TTC549 (cell line): ENCODE measurements at regions not wholly inside any gene's neighbourhood (a gene's known extent, or its start where the extent isn't known, plus 50 kb on each side); places are given as distances from the start of the nearest gene placed in this dataset.

Source experiments
- FAIRE-seq: peaks from 2 replicates; lab custom pipeline; 2012; peaks lifted over from hg19 to GRCh38; lab: Jason Lieb, UNC

DNA sequence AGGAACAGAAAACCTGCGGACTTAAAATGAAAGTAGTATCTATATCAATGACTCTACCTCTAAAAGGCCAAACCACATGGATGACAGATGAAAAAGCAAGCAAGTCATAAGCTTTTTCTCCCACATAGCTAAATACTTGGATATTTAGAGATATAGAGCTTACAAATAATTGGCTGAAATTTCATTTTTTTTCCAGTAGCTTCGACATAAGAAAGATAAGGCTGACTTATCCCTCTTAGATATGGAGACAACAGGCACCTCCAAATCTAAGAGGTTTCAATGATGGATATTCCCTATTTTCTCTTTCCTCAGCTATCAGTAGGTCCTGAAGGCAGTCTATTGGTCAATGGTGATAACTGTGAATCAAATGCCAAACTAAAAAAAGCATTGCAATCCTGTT lies 460.3 kb downstream of the MEIS1 start:
- no peak for FAIRE-seq

GRCh38 chr2:66896131-66896530 lies 461.2 kb downstream of the MEIS1 start:
- FAIRE-seq, result no peak

DNA sequence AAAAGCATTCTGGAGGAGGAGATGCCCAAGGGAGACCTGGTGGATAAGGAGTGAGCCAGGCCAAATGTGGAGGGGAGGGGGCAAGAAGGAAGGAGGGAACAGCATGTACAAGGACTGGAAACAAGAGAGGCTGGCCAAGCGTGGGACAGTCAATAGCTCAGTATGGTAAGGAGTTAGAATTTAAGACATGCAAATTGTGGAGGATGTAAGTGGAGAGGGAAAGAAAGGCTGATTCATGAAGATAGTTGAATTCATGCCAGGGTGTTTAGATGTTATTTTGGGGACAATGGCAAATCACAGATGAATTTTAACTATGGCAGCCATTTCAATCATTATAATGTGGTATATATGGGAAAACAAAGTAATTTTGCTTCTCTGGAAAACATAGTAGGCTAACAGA lies 462.3 kb downstream of the MEIS1 start:
- FAIRE-seq, result no peak

- FAIRE-seq, result no peak
These were observed 462.8 kb downstream of the MEIS1 start for GRCh38 chr2:66897691-66898150.

DNA sequence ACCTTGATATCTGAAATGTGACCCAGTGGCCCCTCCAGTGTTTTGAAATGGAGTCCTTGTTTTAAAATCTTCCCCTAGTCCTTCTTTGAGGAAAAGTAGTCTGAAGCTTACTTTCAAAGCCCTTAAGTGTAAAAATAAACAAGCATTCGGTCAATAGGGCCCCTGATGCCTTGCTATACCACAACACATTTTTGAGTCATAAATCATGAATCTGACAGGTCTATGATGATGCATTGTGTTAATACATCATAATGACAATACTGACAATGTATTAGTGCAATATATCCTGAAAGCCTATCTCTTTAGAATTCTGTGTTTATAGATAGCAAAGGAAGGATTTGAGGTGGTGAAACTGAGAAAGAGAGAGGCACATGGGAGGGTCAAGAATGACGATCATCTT lies 464.2 kb downstream of the MEIS1 start:
- no peak for FAIRE-seq

- no peak for FAIRE-seq
These were observed 464.7 kb downstream of the MEIS1 start for GRCh38 chr2:66899648-66900047.

- FAIRE-seq, result no peak
These were observed 466.4 kb downstream of the MEIS1 start for GRCh38 chr2:66901344-66901743.

GRCh38 chr2:66903183-66903582 lies 468.3 kb downstream of the MEIS1 start:
- FAIRE-seq, result no peak

DNA sequence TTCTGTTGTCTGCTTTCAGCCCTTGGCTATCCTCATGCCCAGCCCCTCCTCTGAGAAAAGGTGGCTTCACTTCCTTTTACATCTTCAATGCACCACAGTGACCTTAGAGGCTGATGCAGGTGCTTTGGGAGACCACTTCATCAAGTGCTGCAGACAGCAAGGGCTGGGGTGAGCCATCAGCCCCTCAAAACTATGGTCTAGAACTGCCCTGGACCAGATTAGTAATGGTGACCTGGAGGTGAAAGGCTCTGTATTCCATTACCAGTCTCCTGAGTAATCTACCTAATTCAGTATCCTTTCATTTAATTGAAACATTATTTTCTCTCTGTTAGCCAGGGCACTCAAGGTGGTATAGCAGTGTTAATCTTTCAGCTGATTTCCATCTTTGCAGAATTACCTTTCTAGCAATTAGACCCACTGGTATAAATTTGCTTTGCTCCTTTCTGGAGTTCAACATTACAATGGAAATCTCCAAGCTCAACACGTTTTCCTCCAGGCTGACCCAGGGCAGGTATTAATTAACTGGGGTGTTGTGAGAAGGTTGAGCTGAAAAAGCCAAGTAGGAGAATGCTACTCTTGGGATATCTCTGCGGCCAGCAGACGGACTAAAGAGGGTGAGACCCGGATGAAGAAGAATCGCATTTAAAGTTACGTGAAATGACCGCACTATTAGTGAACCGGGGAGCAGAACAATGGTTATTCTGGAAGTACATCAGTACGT lies 469.0 kb downstream of the MEIS1 start:
- no peak for FAIRE-seq

GRCh38 chr2:66915237-66915636 lies 480.3 kb downstream of the MEIS1 start:
- no peak for FAIRE-seq

GRCh38 chr2:66919286-66919685 lies 477.8 kb upstream of the ETAA1 start:
- FAIRE-seq, result no peak

- no peak for FAIRE-seq
These were observed 476.7 kb upstream of the ETAA1 start for GRCh38 chr2:66920415-66920814.

DNA sequence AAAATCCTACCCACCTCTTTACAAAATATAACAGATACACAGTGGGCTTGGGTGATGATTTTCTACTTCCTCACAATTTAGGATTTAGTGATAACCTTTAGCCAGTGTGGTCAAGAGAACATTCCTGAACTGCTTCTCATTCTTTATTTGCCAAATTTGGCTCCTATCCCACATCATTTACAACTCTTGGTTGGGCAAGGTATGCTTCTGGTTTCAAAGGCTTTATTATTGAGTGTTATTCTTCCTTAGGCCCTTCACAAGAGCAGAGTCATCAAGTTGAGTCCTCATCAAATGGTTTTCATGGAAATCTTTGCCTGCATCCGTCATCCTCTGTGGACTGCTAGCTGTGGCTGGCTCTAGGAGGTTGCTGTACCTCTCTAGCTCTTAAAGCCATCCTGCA lies 472.0 kb upstream of the ETAA1 start:
- no peak for FAIRE-seq

GRCh38 chr2:66926594-66927112 lies 470.5 kb upstream of the ETAA1 start:
- no peak for FAIRE-seq

DNA sequence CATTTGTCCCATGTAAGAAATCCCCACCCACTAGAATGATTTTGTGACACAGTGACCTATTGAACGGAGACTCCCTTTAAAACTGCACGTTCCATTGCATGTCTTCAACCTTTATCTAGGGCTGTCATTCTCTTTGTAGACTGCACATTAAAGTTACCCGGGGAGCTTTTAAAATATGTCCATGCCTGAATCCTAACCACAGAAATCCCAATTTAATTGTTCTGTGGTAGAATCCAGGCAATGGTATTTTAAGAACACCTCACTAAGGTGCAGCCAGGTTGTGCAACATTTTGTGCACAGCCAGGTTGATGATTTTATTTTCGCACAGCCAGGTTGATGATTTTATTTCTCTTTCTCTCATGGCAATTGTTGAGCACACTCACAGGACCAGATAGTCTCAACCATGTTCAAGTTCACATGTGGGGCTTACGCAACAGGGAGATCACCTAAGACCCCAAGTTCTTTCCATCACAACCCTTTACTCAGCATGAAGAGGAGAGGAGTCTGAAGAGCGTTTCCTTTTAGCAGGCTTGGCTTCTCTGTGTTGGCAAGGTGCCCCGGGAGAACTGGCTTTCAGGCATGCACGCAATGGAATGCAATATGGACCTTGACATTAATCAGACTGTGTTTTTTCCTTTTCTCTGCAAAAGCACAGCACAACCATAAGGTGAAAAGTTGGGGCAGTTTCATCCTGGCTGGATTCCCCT lies 467.3 kb upstream of the ETAA1 start:
- FAIRE-seq, result no peak

GRCh38 chr2:66930339-66931220 lies 466.6 kb upstream of the ETAA1 start:
- FAIRE-seq, result no peak

DNA sequence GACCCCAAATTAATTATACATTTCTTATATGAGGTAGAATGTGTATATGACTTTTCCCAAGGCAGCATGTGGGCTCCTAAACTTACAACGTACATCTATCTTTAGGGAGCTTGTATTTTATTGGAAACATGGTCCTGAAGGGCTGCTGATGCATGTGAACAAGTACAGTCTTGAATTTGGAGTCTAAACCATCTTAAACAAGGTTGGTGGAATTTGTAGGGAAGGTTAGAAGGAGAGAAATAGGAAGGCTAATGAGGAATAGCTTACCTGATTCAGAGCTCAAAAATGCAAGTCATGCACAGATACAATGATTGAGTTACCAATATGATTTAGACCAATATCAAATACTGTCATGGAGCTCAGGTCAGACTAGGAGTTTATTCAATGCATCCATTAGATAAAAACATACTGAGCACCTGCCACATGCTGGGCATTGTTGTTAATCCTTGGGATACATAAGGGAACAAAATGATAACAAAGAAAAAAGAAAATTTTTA lies 458.6 kb upstream of the ETAA1 start:
- FAIRE-seq, result no peak

- FAIRE-seq, result no peak
These were observed 457.1 kb upstream of the ETAA1 start for GRCh38 chr2:66940080-66940479.

GRCh38 chr2:66948234-66948633 lies 448.9 kb upstream of the ETAA1 start:
- FAIRE-seq, result no peak

DNA sequence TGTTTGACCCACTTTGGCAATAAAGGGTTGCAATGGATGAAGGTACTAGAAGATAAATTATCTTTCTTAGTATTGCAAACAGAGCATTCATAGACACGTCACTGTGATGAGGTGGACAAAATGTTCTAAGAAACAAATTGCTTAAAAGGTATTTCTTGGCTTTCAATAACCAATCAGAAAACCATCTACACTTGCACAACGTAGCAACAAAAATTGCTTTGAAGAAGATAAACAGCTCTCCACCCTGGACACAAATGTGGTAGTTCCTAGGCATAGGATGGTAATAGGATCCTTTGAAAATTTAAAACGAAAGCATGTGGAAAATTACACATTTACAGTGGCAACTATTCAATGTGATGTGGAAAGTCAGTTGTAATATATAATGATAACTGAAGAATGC lies 439.9 kb upstream of the ETAA1 start:
- FAIRE-seq, result no peak

- no peak for FAIRE-seq
These were observed 439.5 kb upstream of the ETAA1 start for GRCh38 chr2:66957677-66958076.

DNA sequence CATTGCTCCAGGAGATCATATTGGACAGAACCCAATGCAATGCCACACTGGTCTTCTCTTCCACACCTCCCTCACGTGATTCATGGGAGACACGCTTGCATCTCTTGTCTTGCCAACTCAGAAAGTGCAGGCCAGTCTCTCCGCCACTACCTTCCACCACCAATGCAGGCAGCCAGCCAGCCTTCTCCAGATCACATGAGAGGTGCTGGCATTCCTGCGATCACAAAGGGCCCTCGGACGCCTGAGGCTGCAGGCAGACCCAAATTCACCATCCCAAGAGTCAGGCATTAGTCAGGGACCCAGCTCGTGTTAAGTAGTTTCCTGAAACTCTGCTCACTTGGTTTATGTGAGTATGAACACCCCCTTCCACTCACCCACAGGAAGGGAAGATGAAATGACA lies 437.0 kb upstream of the ETAA1 start:
- no peak for FAIRE-seq

GRCh38 chr2:66962716-66963115 lies 434.4 kb upstream of the ETAA1 start:
- no peak for FAIRE-seq
